ENCODE measurements at regions not wholly inside any gene's neighbourhood (a gene's known extent, or its start where the extent isn't known, plus 50 kb on each side); places are given as distances from the start of the nearest gene placed in this dataset.

- TF ChIP-seq, protein P1, sequence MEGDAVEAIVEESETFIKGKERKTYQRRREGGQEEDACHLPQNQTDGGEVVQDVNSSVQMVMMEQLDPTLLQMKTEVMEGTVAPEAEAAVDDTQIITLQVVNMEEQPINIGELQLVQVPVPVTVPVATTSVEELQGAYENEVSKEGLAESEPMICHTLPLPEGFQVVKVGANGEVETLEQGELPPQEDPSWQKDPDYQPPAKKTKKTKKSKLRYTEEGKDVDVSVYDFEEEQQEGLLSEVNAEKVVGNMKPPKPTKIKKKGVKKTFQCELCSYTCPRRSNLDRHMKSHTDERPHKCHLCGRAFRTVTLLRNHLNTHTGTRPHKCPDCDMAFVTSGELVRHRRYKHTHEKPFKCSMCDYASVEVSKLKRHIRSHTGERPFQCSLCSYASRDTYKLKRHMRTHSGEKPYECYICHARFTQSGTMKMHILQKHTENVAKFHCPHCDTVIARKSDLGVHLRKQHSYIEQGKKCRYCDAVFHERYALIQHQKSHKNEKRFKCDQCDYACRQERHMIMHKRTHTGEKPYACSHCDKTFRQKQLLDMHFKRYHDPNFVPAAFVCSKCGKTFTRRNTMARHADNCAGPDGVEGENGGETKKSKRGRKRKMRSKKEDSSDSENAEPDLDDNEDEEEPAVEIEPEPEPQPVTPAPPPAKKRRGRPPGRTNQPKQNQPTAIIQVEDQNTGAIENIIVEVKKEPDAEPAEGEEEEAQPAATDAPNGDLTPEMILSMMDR (conservative IDR thresholded peaks at IDR 0.05 in 1 of 2, IDR thresholded peaks at IDR 0.05 in 1 of 2; ENCODE audit: low read depth in 1 of 2, low read length in 2 of 2), result no peak
- TF ChIP-seq EZH2 (IDR thresholded peaks at IDR 0.05; ENCODE audit: low read length, missing control alignments), result no peak
Measured at GRCh38 chr7:81173766-81174281, 255.0 kb upstream of the SEMA3C start.

Data from fibroblast of lung (primary cell).